VCaP (cell line): ENCODE measurements at regions not wholly inside any gene's neighbourhood (a gene's known extent, or its start where the extent isn't known, plus 50 kb on each side); places are given as distances from the start of the nearest gene placed in this dataset.

Experiments used
- H3K27ac ChIP-seq: fragments of 450-650 bp; 2 replicates; pipeline ENCODE4 v1.5.1; 2017
- CTCF ChIP-seq: fragments of 450-650 bp; conservative IDR thresholded peaks from 2 replicates; pipeline ENCODE4 v1.5.1; 2017; ENCODE audit warnings: mild to moderate bottlenecking, moderate library complexity

GRCh38 chr2:187011206-187011832, 162.3 kb upstream of the ZSWIM2 start:
- no peak overlapping the region for H3K27ac ChIP-seq
- TF ChIP-seq CTCF: no peak

GRCh38 chr2:187009483-187010239, 160.7 kb upstream of the ZSWIM2 start:
- no peak for TF ChIP-seq CTCF
- no peak overlapping the region for H3K27ac ChIP-seq

GRCh38 chr2:187008111-187008510, 159.1 kb upstream of the ZSWIM2 start:
- TF ChIP-seq CTCF: no peak
- no peak overlapping the region for H3K27ac ChIP-seq

GRCh38 chr2:187003611-187004010, 154.6 kb upstream of the ZSWIM2 start:
- no peak for TF ChIP-seq CTCF
- H3K27ac ChIP-seq: no peak overlapping the region

GRCh38 chr2:187003038-187003554, 154.1 kb upstream of the ZSWIM2 start:
- H3K27ac ChIP-seq: no peak overlapping the region
- TF ChIP-seq CTCF: no peak

GRCh38 chr2:187002242-187002641, 153.3 kb upstream of the ZSWIM2 start:
- TF ChIP-seq CTCF: no peak
- H3K27ac ChIP-seq: no peak overlapping the region

- no peak for TF ChIP-seq CTCF
- H3K27ac ChIP-seq: no peak overlapping the region
Measured at GRCh38 chr2:187001248-187001647, 152.3 kb upstream of the ZSWIM2 start.
